CD4-positive, alpha-beta T cell treated with Interleukin-2 at 100 ng/mL for 4 hours (primary cell): ENCODE measurements at regions not wholly inside any gene's neighbourhood (a gene's known extent, or its start where the extent isn't known, plus 50 kb on each side); places are given as distances from the start of the nearest gene placed in this dataset.

ENCODE experiments used
- DNase-seq: peaks from one replicate; pipeline ENCODE4 v3.0.0-alpha.2; 2020; ENCODE audit warnings: low spot score

- DNase-seq: no peak
These were observed 265.8 kb downstream of the SYK start for GRCh38 chr9:91067306-91067860.

GRCh38 chr9:91071184-91071990 lies 269.8 kb downstream of the SYK start:
- peak; percentile 36 for DNase-seq

GRCh38 chr9:91073049-91073810 lies 271.6 kb downstream of the SYK start:
- DNase-seq: no peak

- DNase-seq: no peak
These were observed 272.5 kb downstream of the SYK start for GRCh38 chr9:91073811-91074771.

- DNase-seq: no peak
These were observed 273.2 kb downstream of the SYK start for GRCh38 chr9:91074866-91075265.

- DNase-seq: no peak
These were observed 273.7 kb downstream of the SYK start for GRCh38 chr9:91075279-91075678.

GRCh38 chr9:91077624-91078368 lies 276.2 kb downstream of the SYK start:
- no peak for DNase-seq

GRCh38 chr9:91078369-91078695 lies 276.7 kb downstream of the SYK start:
- DNase-seq: no peak

- no peak for DNase-seq
These were observed 279.0 kb downstream of the AUH start for GRCh38 chr9:91082731-91083130.

- no peak for DNase-seq
These were observed 276.7 kb downstream of the AUH start for GRCh38 chr9:91084896-91085516.

GRCh38 chr9:91085517-91086291 lies 276.0 kb downstream of the AUH start:
- no peak for DNase-seq

GRCh38 chr9:91086657-91087461 lies 274.9 kb downstream of the AUH start:
- DNase-seq: no peak

GRCh38 chr9:91087462-91087759 lies 274.3 kb downstream of the AUH start:
- DNase-seq: no peak

- peak; percentile 8 for DNase-seq
These were observed 272.2 kb downstream of the AUH start for GRCh38 chr9:91089405-91090129.

GRCh38 chr9:91090130-91090410 lies 271.6 kb downstream of the AUH start:
- no peak for DNase-seq

GRCh38 chr9:91092214-91092613 lies 269.5 kb downstream of the AUH start:
- DNase-seq: no peak

GRCh38 chr9:91094324-91095088 lies 267.2 kb downstream of the AUH start:
- no peak for DNase-seq

- DNase-seq: no peak
These were observed 263.4 kb downstream of the AUH start for GRCh38 chr9:91098203-91098850.
